SH-SY5Y (cell line): ENCODE measurements at regions not wholly inside any gene's neighbourhood (a gene's known extent, or its start where the extent isn't known, plus 50 kb on each side); places are given as distances from the start of the nearest gene placed in this dataset.

Experiments used
- GATA2 ChIP-seq: IDR thresholded peaks from 2 replicates; pipeline ENCODE4 v1.6.1; 2011; ENCODE audit warnings: mild to moderate bottlenecking, low read depth, low read length
- GATA3 ChIP-seq: IDR thresholded peaks from 2 replicates; pipeline ENCODE4 v1.6.1; 2011; ENCODE audit warnings: low read depth, mild to moderate bottlenecking, low read length, moderate library complexity

- no peak for TF ChIP-seq GATA3
- TF ChIP-seq GATA2, result no peak
Observed at GRCh38 chr13:109998684-109999533, 212.5 kb upstream of the IRS2 start.
